HepG2 (cell line): ENCODE measurements at regions not wholly inside any gene's neighbourhood (a gene's known extent, or its start where the extent isn't known, plus 50 kb on each side); places are given as distances from the start of the nearest gene placed in this dataset.

Source experiments
- FOXM1 ChIP-seq: sonication (generic); formaldehyde crosslinking; IDR thresholded peaks from 2 replicates; pipeline ENCODE4 v1.5.0; 2020; ENCODE audit warnings: missing genetic modification reagents
- RERE ChIP-seq: IDR thresholded peaks from 2 replicates; pipeline ENCODE4 v1.6.1; 2016; ENCODE audit warnings: low read depth, missing genetic modification reagents, missing compliant biosample characterization
- SP5 ChIP-seq: IDR thresholded peaks from 2 replicates; pipeline ENCODE4 v1.6.1; 2016; ENCODE audit warnings: low read depth, borderline replicate concordance
- ZBTB37 ChIP-seq: sonication (generic); formaldehyde crosslinking; IDR thresholded peaks from 2 replicates; pipeline ENCODE4 v1.4.0; 2020; ENCODE audit warnings: mild to moderate bottlenecking, missing genetic modification reagents
- ZNF142 ChIP-seq: sonication (generic); formaldehyde crosslinking; IDR thresholded peaks from 2 replicates; pipeline ENCODE4 v1.4.0; 2020; ENCODE audit warnings: missing genetic modification reagents

GRCh38 chr2:235411905-235412485 is 81.8 kb upstream of the AGAP1 start (continued):
- TF ChIP-seq ZNF142 (CRISPR knock-in tag) (no peak), ZBTB37 (no peak), RERE (CRISPR knock-in tag) (no peak), SP5 (CRISPR knock-in tag) (no peak), FOXM1 (CRISPR knock-in tag) (no peak)
